Esophagus muscularis mucosa (tissue), 4 donors: ENCODE measurements at regions not wholly inside any gene's neighbourhood (a gene's known extent, or its start where the extent isn't known, plus 50 kb on each side); places are given as distances from the start of the nearest gene placed in this dataset.

Source experiments
- DNase-seq: peaks from one replicate; pipeline ENCODE4 v3.0.0-alpha.2; 2017; ENCODE audit errors: extremely low spot score
- H3K27ac ChIP-seq, 4 donors: fragments of 200-600 bp; sonication (generic); replicated peaks in 1 of 4; 1 replicate in 3 of 4; 2 replicates in 1 of 4; pipeline ENCODE4 v1.5.1; 2016 to 2019; ENCODE audit warnings: mild to moderate bottlenecking in 1 of 4
- H3K27me3 ChIP-seq, 4 donors: fragments of 200-600 bp; sonication (generic); one replicate each; pipeline versions ENCODE4 v1.5.1 to v1.6.0; 2016 to 2019
- H3K36me3 ChIP-seq, 4 donors: fragments of 200-600 bp; sonication (generic); one replicate each; pipeline ENCODE4 v1.5.1; 2016 to 2019
- H3K4me1 ChIP-seq, 4 donors: fragments of 200-600 bp; sonication (generic); one replicate each; pipeline ENCODE4 v1.5.1; 2016 to 2019
- H3K4me3 ChIP-seq, 4 donors: fragments of 200-600 bp; sonication (generic); 1 replicate in 2 of 4; 2 replicates in 2 of 4; pipeline ENCODE4 v1.5.1; 2016 to 2019; ENCODE audit warnings: mild to moderate bottlenecking in 4 of 4, moderate library complexity in 1 of 4
- H3K9me3 ChIP-seq, 4 donors: fragments of 200-600 bp; sonication (generic); 1 replicate in 3 of 4; 2 replicates in 1 of 4; pipeline ENCODE4 v1.5.1; 2016 to 2019
- CTCF ChIP-seq, 3 experiments: fragments of 200-600 bp in 2 of 3; fragments of 450-650 bp in 1 of 3; sonication (generic) in 2 of 3; IDR thresholded peaks; one replicate each; pipeline ENCODE4 v1.5.1; 2017 to 2019; ENCODE audit warnings: antibody characterized with exemption in 3 of 3, mild to moderate bottlenecking in 2 of 3, moderate library complexity in 1 of 3
- EP300 ChIP-seq: sonication (generic); formaldehyde crosslinking; IDR thresholded peaks from one replicate; pipeline ENCODE4 v1.6.1; 2017; ENCODE audit warnings: antibody characterized with exemption
- POLR2A ChIP-seq: fragments of 450-650 bp; IDR thresholded peaks from one replicate; pipeline ENCODE4 v1.6.1; 2017; ENCODE audit warnings: antibody characterized with exemption, moderate library complexity, mild to moderate bottlenecking, low read depth
- POLR2AphosphoS5 ChIP-seq, 2 donors: sonication (generic); formaldehyde crosslinking; IDR thresholded peaks; one replicate each; pipeline ENCODE4 v1.6.1; 2017; ENCODE audit warnings: antibody characterized with exemption in 2 of 2
- WGBS: methylation state at CpG from one replicate; pipeline ENCODE4 v1.1.5; 2018; 5-methylcytosine and 5-hydroxymethylcytosine counted together
- intact Hi-C: fragments of 100-400 bp; cut with DNase I; formaldehyde crosslinking; loops from one replicate; pipeline ENCODE4 v1.15.1; 2023

- intact Hi-C loops = no loop called here
- Histone ChIP-seq H3K4me3 (no peak overlapping the region), H3K27me3 (no peaks in the 10 kb centered on the region), H3K4me1 (no peaks in the 10 kb centered on the region), H3K36me3 (no peaks in the 10 kb centered on the region), H3K27ac (no peak overlapping the region), H3K9me3 (no peaks in the 10 kb centered on the region)
- no peak for DNase-seq
- WGBS = 86% methylated on average over 17 of the region's 35 CpGs
- TF ChIP-seq POLR2AphosphoS5 (IDR thresholded peaks at IDR 0.05) = no peak
Measured at GRCh38 chrX:87808576-87809243, 291.1 kb downstream of the KLHL4 start.

- TF ChIP-seq CTCF (IDR thresholded peaks at IDR 0.05) (no peak), POLR2AphosphoS5 (IDR thresholded peaks at IDR 0.05) (no peak), POLR2A (no peak), EP300 (no peak)
- H3K4me3 ChIP-seq = no peak overlapping the region
- no peak overlapping the region for H3K27ac ChIP-seq
- intact Hi-C loops = no loop called here
- DNase-seq = no peak
- H3K9me3 ChIP-seq = no peaks in the 10 kb centered on the region
- no peaks in the 10 kb centered on the region for H3K4me1 ChIP-seq
- 71% methylated on average over 4 of the region's 4 CpGs for WGBS
- no peaks in the 10 kb centered on the region for H3K36me3 ChIP-seq
- no peaks in the 10 kb centered on the region for H3K27me3 ChIP-seq
Measured at GRCh38 chrX:87813566-87813965, 296.0 kb downstream of the KLHL4 start.

- H3K4me3 ChIP-seq = no peak overlapping the region
- H3K9me3 ChIP-seq = no peaks in the 10 kb centered on the region
- H3K27me3 ChIP-seq = no peaks in the 10 kb centered on the region
- no peak for TF ChIP-seq POLR2A
- intact Hi-C loops = no loop called here
- no peak overlapping the region for H3K27ac ChIP-seq
- H3K4me1 ChIP-seq = no peaks in the 10 kb centered on the region
- no peaks in the 10 kb centered on the region for H3K36me3 ChIP-seq
- DNase-seq = no peak
- WGBS = 74% methylated on average over 1 of the region's 1 CpG
Measured at GRCh38 chrX:87846956-87847355, 329.4 kb downstream of the KLHL4 start.

GRCh38 chrX:87873347-87873941 lies 355.8 kb downstream of the KLHL4 start:
- Histone ChIP-seq H3K4me1 (no peaks in the 10 kb centered on the region), H3K27me3 (no peaks in the 10 kb centered on the region), H3K36me3 (no peaks in the 10 kb centered on the region), H3K4me3 (no peak overlapping the region), H3K27ac (no peak overlapping the region), H3K9me3 (no peaks in the 10 kb centered on the region)
- intact Hi-C loops = no loop called here
- TF ChIP-seq POLR2AphosphoS5 (IDR thresholded peaks at IDR 0.05) = no peak
- TF ChIP-seq POLR2A = no peak
- TF ChIP-seq EP300 = no peak
- TF ChIP-seq CTCF (IDR thresholded peaks at IDR 0.05) = no peak
- 31% methylated on average over 2 of the region's 2 CpGs for WGBS
- no peak for DNase-seq

- H3K36me3 ChIP-seq = no peaks in the 10 kb centered on the region
- H3K4me3 ChIP-seq = no peak overlapping the region
- H3K27me3 ChIP-seq = no peaks in the 10 kb centered on the region
- WGBS = 51% methylated on average over 8 of the region's 8 CpGs
- TF ChIP-seq POLR2A = no peak
- no peak for TF ChIP-seq CTCF (IDR thresholded peaks at IDR 0.05)
- no peak for TF ChIP-seq EP300
- TF ChIP-seq POLR2AphosphoS5 (IDR thresholded peaks at IDR 0.05) = no peak
- no peaks in the 10 kb centered on the region for H3K4me1 ChIP-seq
- H3K27ac ChIP-seq = no peak overlapping the region
- no peak for DNase-seq
- intact Hi-C loops = no loop called here
- no peaks in the 10 kb centered on the region for H3K9me3 ChIP-seq
Measured at GRCh38 chrX:87874043-87874442, 356.4 kb downstream of the KLHL4 start.

- TF ChIP-seq EP300 (no peak), POLR2AphosphoS5 (IDR thresholded peaks at IDR 0.05) (no peak), POLR2A (no peak)
Measured at GRCh38 chrX:87878926-87879325, 361.3 kb downstream of the KLHL4 start.

More at GRCh38 chrX:87878926-87879325, 361.3 kb downstream of the KLHL4 start:
- Histone ChIP-seq H3K4me1 (no peaks in the 10 kb centered on the region), H3K27ac (no peak overlapping the region), H3K9me3 (no peaks in the 10 kb centered on the region), H3K36me3 (no peaks in the 10 kb centered on the region), H3K4me3 (no peak overlapping the region), H3K27me3 (no peaks in the 10 kb centered on the region)
- 87% methylated on average over 10 of the region's 10 CpGs for WGBS
- DNase-seq = no peak
- intact Hi-C loops = no loop called here
